HK-2 (cell line): ENCODE measurements at regions not wholly inside any gene's neighbourhood (a gene's known extent, or its start where the extent isn't known, plus 50 kb on each side); places are given as distances from the start of the nearest gene placed in this dataset.
"Not testable (repeated sequence)": the region's sequence is repeated elsewhere in the genome, so short reads cannot be mapped to it uniquely, and the experiment has no call there.

Source experiments
- DNase-seq: peaks from one replicate; pipeline ENCODE4 v3.0.0-alpha.2; 2018; ENCODE audit not compliant: unreplicated experiment

- DNase-seq, result no peak
Observed at GRCh38 chr20:4635781-4636180, 50.5 kb upstream of the PRNP start.

- no peak for DNase-seq
Observed at GRCh38 chr20:4635342-4635741, 50.9 kb upstream of the PRNP start.

GRCh38 chr20:4633780-4634179, 52.5 kb upstream of the PRNP start:
- DNase-seq, result peak; percentile 12

GRCh38 chr20:4633379-4633778, 52.9 kb upstream of the PRNP start:
- DNase-seq, result no peak

- no peak for DNase-seq
Observed at GRCh38 chr20:4632876-4633275, 53.4 kb upstream of the PRNP start.

- DNase-seq, result no peak
Observed at GRCh38 chr20:4626228-4626627, 60.0 kb upstream of the PRNP start.

GRCh38 chr20:4625687-4626086, 60.6 kb upstream of the PRNP start:
- no peak for DNase-seq

- DNase-seq, result not testable (repeated sequence)
Observed at GRCh38 chr20:4624675-4625336, 61.5 kb upstream of the PRNP start.

- not testable (repeated sequence) for DNase-seq
Observed at GRCh38 chr20:4619144-4619543, 67.1 kb upstream of the PRNP start.

- DNase-seq, result no peak
Observed at GRCh38 chr20:4617484-4617883, 68.8 kb upstream of the PRNP start.

- DNase-seq, result no peak
Observed at GRCh38 chr20:4617019-4617418, 69.2 kb upstream of the PRNP start.

GRCh38 chr20:4613718-4614620, 72.3 kb upstream of the PRNP start:
- DNase-seq, result peak; percentile 31

GRCh38 chr20:4613184-4613583, 73.1 kb upstream of the PRNP start:
- no peak for DNase-seq

GRCh38 chr20:4610871-4611270, 75.4 kb upstream of the PRNP start:
- no peak for DNase-seq

GRCh38 chr20:4609511-4609910, 76.7 kb upstream of the PRNP start:
- DNase-seq, result no peak

- no peak for DNase-seq
Observed at GRCh38 chr20:4608861-4609260, 77.4 kb upstream of the PRNP start.

GRCh38 chr20:4607287-4607713, 79.0 kb upstream of the PRNP start:
- DNase-seq, result peak; percentile 59

- DNase-seq, result no peak
Observed at GRCh38 chr20:4606051-4606450, 80.2 kb upstream of the PRNP start.

GRCh38 chr20:4605166-4605565, 81.1 kb upstream of the PRNP start:
- no peak for DNase-seq

GRCh38 chr20:4604580-4604979, 81.7 kb upstream of the PRNP start:
- no peak for DNase-seq

- DNase-seq, result no peak
Observed at GRCh38 chr20:4603724-4604123, 82.5 kb upstream of the PRNP start.

GRCh38 chr20:4602297-4602631, 84.0 kb upstream of the PRNP start:
- no peak for DNase-seq

- peak; percentile 23 for DNase-seq
Observed at GRCh38 chr20:4601630-4602296, 84.5 kb upstream of the PRNP start.
